ENCODE measurements at regions not wholly inside any gene's neighbourhood (a gene's known extent, or its start where the extent isn't known, plus 50 kb on each side); places are given as distances from the start of the nearest gene placed in this dataset.

- CTCF ChIA-PET, result interaction anchor here (0.5 kb wide), 1 partner anchor 208 kb away, joined by 3 read pairs; no protein-coding TSS in a partner anchor
- no peaks in the 10 kb centered on the region for H3K9me3 ChIP-seq (ENCODE audit: control insufficient read depth, insufficient read depth, low read depth, low read length)
- no peaks in the 10 kb centered on the region for H3K4me1 ChIP-seq (ENCODE audit: control insufficient read depth, insufficient read depth, low read length)
- no peak overlapping the region for H3K4me3 ChIP-seq (ENCODE audit: low read depth, low read length)
- H3K27ac ChIP-seq (ENCODE audit: extremely low read depth, low read depth, low read length), result no peak overlapping the region
- no peaks in the 10 kb centered on the region for H3K36me3 ChIP-seq (ENCODE audit: control insufficient read depth in 2 of 2, insufficient read depth in 1 of 2, low read length in 2 of 2)
- TF ChIP-seq EGR2 (tag by site-specific recombination; IDR thresholded peaks at IDR 0.05; ENCODE audit: low read depth) (no peak), ZNF366 (tag by site-specific recombination; conservative IDR thresholded peaks at IDR 0.05) (no peak), RBAK (tag by site-specific recombination; IDR thresholded peaks at IDR 0.05) (no peak)
- TF ChIP-seq, protein P1, sequence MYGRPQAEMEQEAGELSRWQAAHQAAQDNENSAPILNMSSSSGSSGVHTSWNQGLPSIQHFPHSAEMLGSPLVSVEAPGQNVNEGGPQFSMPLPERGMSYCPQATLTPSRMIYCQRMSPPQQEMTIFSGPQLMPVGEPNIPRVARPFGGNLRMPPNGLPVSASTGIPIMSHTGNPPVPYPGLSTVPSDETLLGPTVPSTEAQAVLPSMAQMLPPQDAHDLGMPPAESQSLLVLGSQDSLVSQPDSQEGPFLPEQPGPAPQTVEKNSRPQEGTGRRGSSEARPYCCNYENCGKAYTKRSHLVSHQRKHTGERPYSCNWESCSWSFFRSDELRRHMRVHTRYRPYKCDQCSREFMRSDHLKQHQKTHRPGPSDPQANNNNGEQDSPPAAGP (tag by site-specific recombination; IDR thresholded peaks at IDR 0.05), result no peak
- POLR2A ChIA-PET, result no interaction called here
Observed at GRCh38 chr6:227812-228338, 64.4 kb upstream of the DUSP22 start.

- H3K9me3 ChIP-seq (ENCODE audit: control insufficient read depth, insufficient read depth, low read depth, low read length), result no peaks in the 10 kb centered on the region
- no peak overlapping the region for H3K27ac ChIP-seq (ENCODE audit: extremely low read depth, low read depth, low read length)
- no peaks in the 10 kb centered on the region for H3K36me3 ChIP-seq (ENCODE audit: control insufficient read depth in 2 of 2, insufficient read depth in 1 of 2, low read length in 2 of 2)
- no peaks in the 10 kb centered on the region for H3K4me1 ChIP-seq (ENCODE audit: control insufficient read depth, insufficient read depth, low read length)
- TF ChIP-seq ZNF114 (tag by site-specific recombination; IDR thresholded peaks at IDR 0.05) (no peak), ZNF391 (tag by site-specific recombination; IDR thresholded peaks at IDR 0.05; ENCODE audit: borderline replicate concordance, low read depth) (no peak), ZNF416 (tag by site-specific recombination; IDR thresholded peaks at IDR 0.05) (no peak), MYNN (tag by site-specific recombination; IDR thresholded peaks at IDR 0.05; ENCODE audit: borderline replicate concordance) (no peak), ZNF768 (tag by site-specific recombination; IDR thresholded peaks at IDR 0.05) (no peak), ZNF548 (tag by site-specific recombination; IDR thresholded peaks at IDR 0.05) (no peak), ZNF837 (tag by site-specific recombination; IDR thresholded peaks at IDR 0.05) (no peak), ZNF521 (tag by site-specific recombination; IDR thresholded peaks at IDR 0.05) (no peak), ZBTB17 (tag by site-specific recombination; IDR thresholded peaks at IDR 0.05) (no peak), ZNF366 (tag by site-specific recombination; conservative IDR thresholded peaks at IDR 0.05) (no peak), ZBTB49 (tag by site-specific recombination; IDR thresholded peaks at IDR 0.05; ENCODE audit: low read depth) (no peak), ZFP41 (tag by site-specific recombination; IDR thresholded peaks at IDR 0.05; ENCODE audit: borderline replicate concordance) (no peak), ZNF335 (tag by site-specific recombination; conservative IDR thresholded peaks at IDR 0.05) (no peak), ZNF146 (tag by site-specific recombination; IDR thresholded peaks at IDR 0.05) (no peak), SETDB1 (IDR thresholded peaks at IDR 0.05; ENCODE audit: insufficient read length, low read length) (no peak), ZNF585B (tag by site-specific recombination; IDR thresholded peaks at IDR 0.05) (no peak), AEBP2 (tag by site-specific recombination; IDR thresholded peaks at IDR 0.05; ENCODE audit: borderline replicate concordance) (no peak)
- TF ChIP-seq, protein P2, sequence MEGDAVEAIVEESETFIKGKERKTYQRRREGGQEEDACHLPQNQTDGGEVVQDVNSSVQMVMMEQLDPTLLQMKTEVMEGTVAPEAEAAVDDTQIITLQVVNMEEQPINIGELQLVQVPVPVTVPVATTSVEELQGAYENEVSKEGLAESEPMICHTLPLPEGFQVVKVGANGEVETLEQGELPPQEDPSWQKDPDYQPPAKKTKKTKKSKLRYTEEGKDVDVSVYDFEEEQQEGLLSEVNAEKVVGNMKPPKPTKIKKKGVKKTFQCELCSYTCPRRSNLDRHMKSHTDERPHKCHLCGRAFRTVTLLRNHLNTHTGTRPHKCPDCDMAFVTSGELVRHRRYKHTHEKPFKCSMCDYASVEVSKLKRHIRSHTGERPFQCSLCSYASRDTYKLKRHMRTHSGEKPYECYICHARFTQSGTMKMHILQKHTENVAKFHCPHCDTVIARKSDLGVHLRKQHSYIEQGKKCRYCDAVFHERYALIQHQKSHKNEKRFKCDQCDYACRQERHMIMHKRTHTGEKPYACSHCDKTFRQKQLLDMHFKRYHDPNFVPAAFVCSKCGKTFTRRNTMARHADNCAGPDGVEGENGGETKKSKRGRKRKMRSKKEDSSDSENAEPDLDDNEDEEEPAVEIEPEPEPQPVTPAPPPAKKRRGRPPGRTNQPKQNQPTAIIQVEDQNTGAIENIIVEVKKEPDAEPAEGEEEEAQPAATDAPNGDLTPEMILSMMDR (tag by site-specific recombination; IDR thresholded peaks at IDR 0.05), result no peak
- POLR2A ChIA-PET, result no interaction called here
- CTCF ChIA-PET, result interaction anchor here (0.6 kb wide), 1 partner anchor 177 kb away, joined by 3 read pairs; no protein-coding TSS in a partner anchor
- H3K4me3 ChIP-seq (ENCODE audit: low read depth, low read length), result no peak overlapping the region
Observed at GRCh38 chr6:228881-229651, 63.2 kb upstream of the DUSP22 start.

All from HEK293 (cell line).